ENCODE measurements at regions not wholly inside any gene's neighbourhood (a gene's known extent, or its start where the extent isn't known, plus 50 kb on each side); places are given as distances from the start of the nearest gene placed in this dataset.

DNA sequence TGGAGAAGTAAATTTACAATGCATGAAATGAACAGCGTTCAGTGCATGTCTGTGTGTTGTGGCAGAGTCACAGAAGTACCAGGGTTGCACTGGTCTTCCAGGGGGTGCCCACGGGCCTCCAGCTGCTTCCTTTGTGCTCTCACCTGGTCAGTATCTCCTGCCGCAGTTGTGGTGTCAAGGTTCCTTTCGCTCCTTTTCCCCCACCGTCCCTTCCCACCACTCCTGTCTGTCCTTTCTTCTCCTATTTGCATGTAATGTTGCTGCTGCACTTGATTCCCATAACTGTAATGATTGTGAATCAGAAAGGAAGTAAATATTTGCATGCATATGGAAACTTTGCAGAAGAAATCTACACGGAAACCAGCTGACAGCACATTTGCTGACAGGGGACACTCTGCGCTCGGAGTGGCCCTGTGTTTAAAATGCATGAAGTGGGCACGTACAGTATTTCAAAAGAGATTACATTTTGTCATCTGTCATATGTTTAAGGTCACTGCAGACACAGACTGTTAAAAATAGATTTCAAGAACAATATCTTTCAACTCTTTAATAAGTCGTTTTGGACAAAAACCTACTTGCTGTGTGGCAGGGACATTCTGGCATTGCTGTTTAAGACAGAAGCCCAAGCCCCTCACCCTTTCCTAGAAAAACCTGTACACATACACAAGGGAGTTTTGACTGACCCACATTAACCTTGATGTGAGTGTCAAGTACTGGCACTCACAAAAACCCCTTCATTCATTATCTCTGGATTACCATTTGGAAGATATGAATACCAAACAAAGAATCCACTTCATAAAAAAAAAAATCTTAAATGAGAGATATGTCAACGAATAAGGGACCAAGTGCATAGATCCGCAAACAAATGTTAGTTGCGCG, 336.7 kb upstream of the KLF6 start:
- Histone ChIP-seq H3K4me1 (ENCODE audit: control insufficient read depth in 1 of 2, insufficient read depth in 1 of 2, low read depth in 1 of 2, low read length in 1 of 2) (peaks cover 0 to 3% of the 10 kb centered on the region in 2 experiments), H3K9me3 (no peaks in the 10 kb centered on the region), H3K27me3 (peaks cover 9% of the 10 kb centered on the region), H3K36me3 (no peaks in the 10 kb centered on the region), H3K27ac (no peak overlapping the region), H3K4me3 (ENCODE audit: low read depth in 1 of 2, low read length in 1 of 2) (no peak overlapping the region)
- TF ChIP-seq CTCF (IDR thresholded peaks at IDR 0.05) = no peak

DNA sequence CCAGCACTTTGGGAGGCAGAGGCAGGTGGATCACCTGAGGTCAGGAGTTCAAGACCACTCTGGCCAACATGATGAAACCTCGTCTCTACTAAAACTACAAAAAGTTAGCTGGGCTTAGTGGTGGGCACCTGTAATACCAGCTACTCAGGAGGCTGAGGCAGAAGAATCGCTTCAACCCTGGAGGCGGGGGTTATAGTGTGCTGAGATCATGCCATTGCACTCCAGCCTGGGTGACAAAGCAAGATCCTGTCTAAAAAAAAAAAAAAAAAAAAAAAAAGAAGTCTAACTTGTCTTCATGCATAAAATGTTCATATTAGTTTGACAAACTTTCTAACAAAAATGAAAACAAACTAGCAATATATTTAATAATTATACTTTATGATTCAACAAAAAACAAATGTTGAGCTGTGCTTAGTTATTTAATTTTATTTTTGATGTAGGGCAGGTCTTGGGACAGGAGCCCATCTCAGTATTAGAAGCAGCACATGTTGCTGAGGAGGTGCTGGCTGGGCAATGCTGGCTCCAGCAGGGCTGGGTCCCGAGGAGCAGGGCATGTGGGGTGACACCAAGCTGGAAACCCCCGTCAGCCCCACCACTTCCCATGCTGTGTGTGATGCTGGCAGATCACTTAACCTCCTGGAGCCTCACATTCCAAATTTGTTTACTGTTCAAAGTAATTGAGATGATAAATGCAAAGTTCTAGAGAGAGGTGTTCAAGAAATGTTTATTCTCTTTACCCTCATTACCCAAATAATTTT, 335.3 kb upstream of the KLF6 start:
- TF ChIP-seq CTCF (IDR thresholded peaks at IDR 0.05) = no peak
- no peak overlapping the region for H3K27ac ChIP-seq
- no peak overlapping the region for H3K4me3 ChIP-seq (ENCODE audit: low read depth in 1 of 2, low read length in 1 of 2)
- peaks cover 9% of the 10 kb centered on the region for H3K27me3 ChIP-seq
- no peaks in the 10 kb centered on the region for H3K9me3 ChIP-seq
- H3K36me3 ChIP-seq = no peaks in the 10 kb centered on the region
- peaks cover 0 to 3% of the 10 kb centered on the region in 2 experiments for H3K4me1 ChIP-seq (ENCODE audit: control insufficient read depth in 1 of 2, insufficient read depth in 1 of 2, low read depth in 1 of 2, low read length in 1 of 2)

- Histone ChIP-seq H3K9me3 (no peaks in the 10 kb centered on the region), H3K27me3 (peaks cover 9% of the 10 kb centered on the region), H3K4me3 (ENCODE audit: low read depth in 1 of 2, low read length in 1 of 2) (no peak overlapping the region), H3K4me1 (ENCODE audit: control insufficient read depth in 1 of 2, insufficient read depth in 1 of 2, low read depth in 1 of 2, low read length in 1 of 2) (peaks cover 0 to 3% of the 10 kb centered on the region in 2 experiments), H3K36me3 (no peaks in the 10 kb centered on the region), H3K27ac (no peak overlapping the region)
- TF ChIP-seq CTCF (IDR thresholded peaks at IDR 0.05) = no peak
These were observed 334.1 kb upstream of the KLF6 start for GRCh38 chr10:4119107-4119506.

GRCh38 chr10:4117604-4118003, 332.6 kb upstream of the KLF6 start:
- Histone ChIP-seq H3K4me1 (ENCODE audit: control insufficient read depth in 1 of 2, insufficient read depth in 1 of 2, low read depth in 1 of 2, low read length in 1 of 2) (peaks cover 0 to 3% of the 10 kb centered on the region in 2 experiments), H3K4me3 (ENCODE audit: low read depth in 1 of 2, low read length in 1 of 2) (no peak overlapping the region), H3K9me3 (no peaks in the 10 kb centered on the region), H3K27ac (no peak overlapping the region), H3K36me3 (no peaks in the 10 kb centered on the region), H3K27me3 (peaks cover 9% of the 10 kb centered on the region)
- no peak for TF ChIP-seq CTCF (IDR thresholded peaks at IDR 0.05)

DNA sequence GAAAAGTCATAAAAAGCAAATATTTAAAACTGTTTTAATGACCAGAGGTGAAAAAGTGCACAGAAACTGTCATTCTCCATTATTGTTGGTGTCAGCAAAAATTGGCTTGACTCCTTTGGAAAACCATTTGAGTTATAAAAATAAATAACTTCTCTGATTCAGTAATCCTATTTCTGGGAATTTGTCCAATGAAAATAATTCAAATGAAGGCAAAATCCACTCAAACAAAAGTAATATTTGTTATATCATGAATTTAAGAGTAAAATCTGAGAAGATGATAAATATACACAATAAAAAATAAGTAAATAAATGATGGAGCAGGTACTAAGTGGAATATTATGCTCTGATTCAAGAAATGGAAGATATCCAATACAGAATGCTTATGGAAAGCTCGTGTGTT, 326.6 kb upstream of the KLF6 start:
- H3K27me3 ChIP-seq = no peaks in the 10 kb centered on the region
- no peaks in the 10 kb centered on the region for H3K9me3 ChIP-seq
- no peaks in the 10 kb centered on the region for H3K36me3 ChIP-seq
- TF ChIP-seq CTCF (IDR thresholded peaks at IDR 0.05) = no peak
- H3K4me3 ChIP-seq (ENCODE audit: low read depth in 1 of 2, low read length in 1 of 2) = no peak overlapping the region
- H3K27ac ChIP-seq = no peak overlapping the region
- no peaks in the 10 kb centered on the region for H3K4me1 ChIP-seq (ENCODE audit: control insufficient read depth in 1 of 2, insufficient read depth in 1 of 2, low read depth in 1 of 2, low read length in 1 of 2)

Measured in neutrophil (primary cell).